Stimulated activated CD4-positive, alpha-beta T cell treated with anti-CD3 and anti-CD28 coated beads, Interleukin-12 subunit alpha, Interleukin-12 subunit beta, amount 100 ng/mL, for 48 hours (primary cell): ENCODE measurements at regions not wholly inside any gene's neighbourhood (a gene's known extent, or its start where the extent isn't known, plus 50 kb on each side); places are given as distances from the start of the nearest gene placed in this dataset.

Source experiments
- DNase-seq, 3 donors: peaks; one replicate each; pipeline ENCODE4 v3.0.0-alpha.2; 2020; ENCODE audit warnings: low read depth in 2 of 3, low spot score in 1 of 3

- no peak for DNase-seq
Measured at GRCh38 chr1:81032374-81032773, 768.4 kb upstream of the ADGRL2 start.

GRCh38 chr1:81030441-81030840, 770.3 kb upstream of the ADGRL2 start:
- DNase-seq = no peak

- no peak for DNase-seq
Measured at GRCh38 chr1:81029266-81029665, 771.5 kb upstream of the ADGRL2 start.

- no peak for DNase-seq
Measured at GRCh38 chr1:81023187-81023724, 777.5 kb upstream of the ADGRL2 start.

- no peak for DNase-seq
Measured at GRCh38 chr1:81021134-81021533, 779.6 kb upstream of the ADGRL2 start.

- DNase-seq = no peak
Measured at GRCh38 chr1:81020506-81020905, 780.2 kb upstream of the ADGRL2 start.

- DNase-seq = no peak
Measured at GRCh38 chr1:81010126-81010525, 790.6 kb upstream of the ADGRL2 start.

- no peak for DNase-seq
Measured at GRCh38 chr1:81008293-81008692, 792.4 kb upstream of the ADGRL2 start.

- DNase-seq = no peak
Measured at GRCh38 chr1:81007024-81007423, 793.7 kb upstream of the ADGRL2 start.

GRCh38 chr1:81006502-81006901, 794.2 kb upstream of the ADGRL2 start:
- DNase-seq = no peak

- no peak for DNase-seq
Measured at GRCh38 chr1:81004011-81004410, 796.7 kb upstream of the ADGRL2 start.

- no peak for DNase-seq
Measured at GRCh38 chr1:80994934-80995333, 805.8 kb upstream of the ADGRL2 start.

GRCh38 chr1:80994038-80994437, 806.7 kb upstream of the ADGRL2 start:
- DNase-seq = no peak

GRCh38 chr1:80993154-80993980, 807.4 kb upstream of the ADGRL2 start:
- DNase-seq = no peak

- DNase-seq = no peak
Measured at GRCh38 chr1:80989455-80989854, 811.3 kb upstream of the ADGRL2 start.

GRCh38 chr1:80988926-80989325, 811.8 kb upstream of the ADGRL2 start:
- DNase-seq = no peak

GRCh38 chr1:80987824-80988223, 812.9 kb upstream of the ADGRL2 start:
- DNase-seq = no peak

GRCh38 chr1:80987106-80987505, 813.6 kb upstream of the ADGRL2 start:
- no peak for DNase-seq

GRCh38 chr1:80982831-80983230, 817.9 kb upstream of the ADGRL2 start:
- DNase-seq = no peak

GRCh38 chr1:80973101-80973500, 827.6 kb upstream of the ADGRL2 start:
- no peak for DNase-seq

- DNase-seq = no peak
Measured at GRCh38 chr1:80966266-80966665, 834.5 kb upstream of the ADGRL2 start.

GRCh38 chr1:80962564-80962963, 838.2 kb upstream of the ADGRL2 start:
- no peak for DNase-seq
